ENCODE measurements at regions not wholly inside any gene's neighbourhood (a gene's known extent, or its start where the extent isn't known, plus 50 kb on each side); places are given as distances from the start of the nearest gene placed in this dataset.
"Not testable (repeated sequence)": the region's sequence is repeated elsewhere in the genome, so short reads cannot be mapped to it uniquely, and the experiment has no call there.

GRCh38 chr10:130968511-130968910 lies 343.0 kb downstream of the TCERG1L start:
- no peak for DNase-seq (ENCODE audit: low spot score)

DNA sequence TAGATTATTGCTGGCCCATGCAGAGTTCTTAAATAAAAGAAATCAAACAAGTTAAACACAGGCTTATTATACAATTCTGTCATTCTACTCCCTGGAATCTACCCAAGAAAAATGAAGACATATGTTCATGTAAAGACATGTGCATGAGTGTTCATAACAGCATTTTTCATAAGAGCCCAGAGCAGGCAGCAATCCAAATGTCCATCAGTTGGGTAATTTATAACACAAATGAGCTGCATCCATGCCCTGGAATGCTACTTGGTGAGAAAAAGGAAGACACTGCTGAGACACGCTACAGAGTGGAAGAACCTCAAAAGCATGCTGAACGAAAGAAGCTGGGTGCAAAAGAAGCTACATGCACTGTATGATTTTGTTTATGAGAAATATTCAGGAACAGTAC lies 342.6 kb downstream of the TCERG1L start:
- no peak for DNase-seq (ENCODE audit: low spot score)

DNA sequence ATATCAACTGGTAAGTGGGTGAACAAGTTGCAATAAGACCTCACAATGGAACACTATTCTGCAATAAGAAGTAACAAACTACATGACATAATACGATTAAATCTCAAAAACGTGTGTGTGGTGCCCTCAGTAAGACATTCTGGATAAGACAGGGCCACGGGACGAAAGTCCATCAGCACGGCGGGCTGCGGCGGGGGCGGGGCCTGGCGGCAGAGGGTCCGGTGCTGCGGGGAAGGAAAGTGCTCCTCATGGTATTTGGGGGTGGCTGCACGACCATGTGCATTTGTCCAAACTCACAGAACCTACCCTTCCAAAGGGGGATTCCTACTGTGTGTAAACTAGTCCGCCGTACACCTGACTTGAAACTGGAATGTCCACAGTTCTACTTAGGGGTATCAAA lies 341.8 kb downstream of the TCERG1L start:
- DNase-seq (ENCODE audit: low spot score), result no peak

GRCh38 chr10:130970341-130971122 lies 341.0 kb downstream of the TCERG1L start:
- no peak for DNase-seq (ENCODE audit: low spot score)

- DNase-seq (ENCODE audit: low spot score), result no peak
Observed at GRCh38 chr10:130971123-130971435, 340.4 kb downstream of the TCERG1L start.

DNA sequence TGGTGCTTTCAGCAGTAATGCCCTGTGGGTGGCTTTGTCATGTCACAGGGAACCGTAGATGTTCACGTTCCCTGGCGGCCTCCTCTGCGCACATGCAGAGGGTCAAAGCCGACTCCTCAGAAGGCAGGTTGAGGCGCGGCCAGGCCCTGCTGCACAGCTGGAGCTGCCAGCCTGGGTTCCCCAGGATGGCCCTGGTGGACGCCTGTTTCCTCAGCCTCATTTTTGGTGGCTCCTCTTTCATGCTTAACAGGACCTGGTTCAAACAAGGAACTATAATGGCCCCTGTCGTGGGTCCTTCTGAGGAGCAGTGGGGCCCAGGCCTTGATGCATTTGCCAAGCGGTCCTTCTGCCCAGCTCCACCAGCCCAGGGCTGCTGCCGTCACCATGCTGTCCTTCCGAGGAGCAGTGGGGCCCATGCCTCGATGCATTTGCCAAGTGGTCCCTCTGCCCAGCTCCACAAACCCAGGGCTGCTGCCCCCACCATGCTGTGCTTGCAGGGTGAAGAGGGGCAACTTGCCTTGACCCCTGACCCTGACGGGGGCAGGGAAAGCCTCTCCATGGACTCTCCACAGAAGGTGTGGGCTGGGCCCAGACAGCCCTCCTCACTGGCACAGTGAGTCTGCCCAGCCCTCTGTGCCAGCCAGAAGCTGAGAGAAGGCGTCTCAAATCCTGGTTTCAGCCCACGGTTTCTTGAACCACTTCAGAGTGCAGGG lies 338.2 kb downstream of the TCERG1L start:
- DNase-seq (ENCODE audit: low spot score), result no peak

DNA sequence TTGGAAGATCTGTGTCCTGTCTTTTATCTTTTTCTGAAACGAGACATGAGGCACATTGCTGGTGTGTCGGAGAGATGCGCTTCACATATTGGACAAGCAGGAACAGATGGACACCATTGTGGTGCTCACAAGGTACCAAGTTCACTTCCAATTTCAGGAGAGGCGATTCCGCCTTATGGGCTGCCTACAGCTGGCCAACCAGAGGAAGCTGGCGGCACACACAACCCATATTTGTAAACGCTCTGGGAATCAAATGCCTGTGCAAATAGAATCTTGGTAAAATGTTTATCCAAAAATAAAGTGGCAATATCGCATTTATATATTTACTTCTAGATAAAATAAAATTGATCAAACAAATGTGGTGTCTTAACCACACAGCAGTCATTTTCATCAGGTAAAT lies 337.4 kb downstream of the TCERG1L start:
- no peak for DNase-seq (ENCODE audit: low spot score)

DNA sequence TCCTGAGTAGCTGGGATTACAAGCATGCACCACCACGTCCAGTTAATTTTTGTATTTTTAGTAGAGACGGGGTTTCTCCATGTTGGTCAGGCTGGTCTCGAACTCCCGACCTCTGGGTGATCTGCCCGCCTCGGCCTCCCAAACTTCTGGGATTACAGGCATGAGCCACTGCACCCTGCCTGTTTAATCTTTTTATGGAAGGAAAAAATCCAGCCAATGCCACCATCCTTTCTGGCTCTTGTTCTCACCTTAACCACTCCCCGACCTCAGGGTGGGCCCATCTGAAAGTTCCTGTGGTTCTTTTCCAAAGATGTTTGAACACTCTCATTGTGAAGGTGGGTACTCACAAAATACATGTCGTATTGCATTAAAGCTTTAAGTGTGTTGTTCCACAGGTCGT lies 336.2 kb downstream of the TCERG1L start:
- not testable (repeated sequence) for DNase-seq (ENCODE audit: low spot score)

DNA sequence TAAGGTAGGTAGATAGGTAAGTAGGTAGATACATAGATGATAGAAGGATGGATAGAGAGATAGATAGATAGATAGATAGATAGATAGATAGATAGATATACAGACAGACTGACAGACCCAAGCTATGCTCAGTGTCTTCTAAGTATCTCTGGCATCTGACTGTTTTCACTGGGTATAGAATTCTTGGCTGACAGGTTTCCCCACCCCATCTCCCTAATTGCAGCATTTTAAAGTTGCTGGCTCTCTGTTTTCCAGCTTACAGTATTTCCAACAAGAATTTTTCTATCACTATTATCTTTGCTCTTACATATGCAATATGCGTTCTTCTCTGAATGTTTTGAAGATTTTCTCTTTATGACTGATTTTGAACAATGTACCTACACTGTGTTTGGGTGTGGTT lies 328.7 kb downstream of the TCERG1L start:
- DNase-seq (ENCODE audit: low spot score), result no peak

DNA sequence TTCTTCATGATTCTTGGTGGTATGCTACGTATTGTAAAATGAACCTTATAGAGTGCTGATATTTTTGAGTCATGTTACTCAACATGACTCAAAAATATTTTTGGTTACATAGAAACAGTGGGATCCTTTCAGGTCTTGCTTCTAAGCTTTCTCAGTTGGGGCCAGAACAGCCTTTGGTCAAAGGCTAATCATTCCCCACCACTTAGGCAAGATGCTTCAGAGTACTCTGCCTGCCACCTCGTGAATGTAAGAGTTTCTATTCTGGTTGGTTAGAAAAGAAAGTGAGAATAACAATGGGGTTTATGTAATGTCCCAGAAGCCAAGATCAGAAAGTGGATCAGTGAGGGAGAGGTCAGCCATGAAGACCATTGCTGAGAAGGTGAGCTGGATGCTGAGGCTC lies 327.8 kb downstream of the TCERG1L start:
- no peak for DNase-seq (ENCODE audit: low spot score)

DNA sequence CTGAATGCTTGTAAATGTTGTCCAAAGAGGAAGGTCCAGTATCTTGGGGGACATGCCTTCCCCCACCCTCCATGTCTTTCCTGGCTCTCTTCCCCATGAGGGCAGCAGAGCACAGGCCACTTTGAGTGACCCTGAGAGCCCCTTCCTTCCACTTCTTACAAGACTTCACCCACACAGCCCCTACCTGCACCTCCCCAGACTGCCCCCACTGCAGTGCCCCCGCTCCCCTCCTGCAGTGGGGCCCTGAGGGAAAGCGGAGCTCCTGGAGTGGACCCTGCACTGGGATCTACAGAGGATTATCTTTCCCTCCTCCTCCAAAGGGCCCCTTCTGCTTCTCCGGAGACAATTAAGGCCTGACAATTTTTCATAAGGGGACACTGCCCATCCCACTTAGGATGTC lies 326.8 kb downstream of the TCERG1L start:
- DNase-seq (ENCODE audit: low spot score), result no peak

DNA sequence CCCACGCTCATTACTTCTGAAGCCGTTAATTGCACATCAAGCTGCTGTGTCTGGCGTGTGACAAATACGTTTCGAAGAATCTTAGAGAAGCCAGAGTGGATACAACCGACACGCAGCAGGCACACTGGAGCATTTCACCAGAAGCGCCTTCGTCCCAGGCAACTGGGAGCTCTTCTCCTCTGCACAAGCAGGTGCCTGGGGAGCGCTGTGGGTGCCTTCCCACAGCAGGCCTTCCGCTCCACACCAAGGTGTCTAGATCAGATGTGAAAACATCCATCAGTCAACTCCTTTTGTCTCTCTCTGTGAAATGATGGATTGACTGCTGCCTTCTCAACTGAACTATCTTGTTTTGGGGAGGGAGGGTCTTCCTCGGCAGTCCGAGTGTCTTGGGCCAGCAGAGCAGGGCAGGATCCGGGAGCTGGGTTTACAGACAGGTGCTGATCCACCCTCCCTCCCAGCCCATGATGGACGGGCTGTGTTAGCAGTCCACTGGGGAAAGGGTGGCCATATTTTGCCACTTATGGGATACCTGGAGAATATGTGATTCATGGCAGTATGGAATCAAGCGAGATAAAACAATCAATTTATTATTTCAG lies 326.3 kb downstream of the TCERG1L start:
- no peak for DNase-seq (ENCODE audit: low spot score)

DNA sequence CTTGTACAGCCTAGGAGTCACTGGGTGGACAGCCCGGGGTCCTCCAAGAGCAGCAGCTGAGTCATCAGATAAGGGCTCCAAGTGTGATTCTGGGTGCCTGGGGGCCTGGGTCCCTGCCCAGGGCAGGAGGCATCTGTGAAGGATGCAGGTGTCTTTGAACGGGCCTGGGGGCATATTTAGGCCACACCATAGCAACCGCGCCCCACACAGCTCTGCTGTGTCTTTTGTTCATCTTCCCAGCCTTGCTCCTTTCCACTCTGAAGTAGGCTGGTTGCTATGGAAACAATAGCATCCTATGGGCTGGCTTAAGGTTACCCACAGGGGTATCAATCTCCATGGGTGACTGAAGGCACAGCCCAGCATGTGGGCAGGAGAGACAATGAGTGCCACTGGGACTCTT lies 324.7 kb downstream of the TCERG1L start:
- DNase-seq (ENCODE audit: low spot score), result no peak

GRCh38 chr10:130987401-130987800 lies 324.1 kb downstream of the TCERG1L start:
- no peak for DNase-seq (ENCODE audit: low spot score)

- no peak for DNase-seq (ENCODE audit: low spot score)
Observed at GRCh38 chr10:130989670-130990232, 321.8 kb downstream of the TCERG1L start.

DNA sequence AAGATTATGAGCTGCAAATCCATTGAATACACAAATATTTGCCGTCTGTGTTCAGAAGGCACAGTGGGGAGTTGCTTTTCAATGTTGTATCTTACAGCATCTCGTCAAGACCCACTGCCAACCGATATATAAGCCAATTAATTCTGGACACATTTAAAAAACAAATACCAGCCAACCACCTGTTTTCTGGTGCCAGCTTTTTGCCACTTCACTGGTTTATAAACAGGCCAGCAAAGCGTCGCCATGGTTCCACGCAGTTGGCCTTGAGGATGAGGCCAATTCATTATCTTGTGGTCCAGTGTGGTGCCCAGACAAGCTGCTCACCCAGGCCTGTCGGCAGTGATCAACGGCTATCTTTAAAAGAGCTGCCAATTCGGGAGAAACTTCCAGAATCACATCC lies 321.0 kb downstream of the TCERG1L start:
- no peak for DNase-seq (ENCODE audit: low spot score)

- DNase-seq (ENCODE audit: low spot score), result no peak
Observed at GRCh38 chr10:130992802-130993523, 318.6 kb downstream of the TCERG1L start.

- no peak for DNase-seq (ENCODE audit: low spot score)
Observed at GRCh38 chr10:130993612-130994011, 317.9 kb downstream of the TCERG1L start.

GRCh38 chr10:130994191-130994590 lies 317.3 kb downstream of the TCERG1L start:
- DNase-seq (ENCODE audit: low spot score), result no peak

DNA sequence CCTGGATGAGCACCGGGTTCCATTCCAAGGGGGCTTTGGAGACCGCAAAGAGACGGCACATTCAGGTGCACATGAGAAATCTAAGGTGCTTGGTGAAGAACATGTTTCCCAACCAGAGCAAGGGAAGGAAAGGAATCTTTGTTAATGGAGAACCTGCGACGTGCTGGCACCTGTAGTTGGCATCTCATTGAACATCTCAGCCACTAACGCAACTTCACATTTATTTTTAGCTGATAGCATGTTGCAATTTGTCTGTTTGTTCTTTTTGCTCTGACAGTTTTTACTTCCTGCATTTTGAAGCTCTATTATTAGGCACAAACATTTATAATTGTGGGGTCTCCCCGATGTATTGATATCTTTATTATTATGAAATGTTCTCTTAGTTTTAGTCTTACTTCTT lies 316.7 kb downstream of the TCERG1L start:
- no peak for DNase-seq (ENCODE audit: low spot score)

- no peak for DNase-seq (ENCODE audit: low spot score)
Observed at GRCh38 chr10:130997267-130998045, 314.1 kb downstream of the TCERG1L start.

DNA sequence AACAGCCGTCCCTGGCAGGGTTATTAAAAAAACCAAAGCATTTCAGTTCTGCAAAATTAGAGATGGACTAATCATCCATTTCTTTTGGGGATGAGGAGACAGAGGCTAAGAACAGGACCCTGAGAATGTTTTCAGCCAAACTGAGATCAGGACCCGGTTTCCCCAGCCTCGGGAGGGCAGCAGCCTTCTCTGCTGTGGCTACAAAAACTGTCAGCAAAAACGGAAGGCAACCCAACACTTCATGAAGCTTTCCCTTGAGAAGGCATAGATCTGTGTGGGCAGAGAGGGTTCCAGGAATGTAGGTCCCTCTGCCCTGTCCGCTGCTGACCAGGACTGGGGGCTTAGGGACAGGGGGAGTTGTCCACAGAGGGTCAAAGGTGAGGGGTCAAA lies 313.5 kb downstream of the TCERG1L start:
- DNase-seq (ENCODE audit: low spot score), result no peak

Data from LoVo (cell line).